ENCODE measurements at regions not wholly inside any gene's neighbourhood (a gene's known extent, or its start where the extent isn't known, plus 50 kb on each side); places are given as distances from the start of the nearest gene placed in this dataset.

- Histone ChIP-seq H3K4me3 (ENCODE audit: low read length) (no peak overlapping the region), H3K4me1 (ENCODE audit: control insufficient read depth, insufficient read depth, low read length) (no peaks in the 10 kb centered on the region), H3K36me3 (ENCODE audit: control insufficient read depth, insufficient read depth, low read length) (no peaks in the 10 kb centered on the region), H3K9ac (ENCODE audit: low read length) (no peak overlapping the region), H3K27ac (ENCODE audit: low read depth, low read length) (no peak overlapping the region), H3K27me3 (ENCODE audit: control insufficient read depth, insufficient read depth, low read length) (no peaks in the 10 kb centered on the region)
These were observed 83.8 kb upstream of the PMFBP1 start for GRCh38 chr16:72255786-72256185.

GRCh38 chr16:72247821-72248253 lies 75.9 kb upstream of the PMFBP1 start:
- H3K4me3 ChIP-seq (ENCODE audit: low read length): no peak overlapping the region
- H3K27ac ChIP-seq (ENCODE audit: low read depth, low read length): no peak overlapping the region
- no peaks in the 10 kb centered on the region for H3K27me3 ChIP-seq (ENCODE audit: control insufficient read depth, insufficient read depth, low read length)
- H3K4me1 ChIP-seq (ENCODE audit: control insufficient read depth, insufficient read depth, low read length): no peaks in the 10 kb centered on the region
- no peaks in the 10 kb centered on the region for H3K36me3 ChIP-seq (ENCODE audit: control insufficient read depth, insufficient read depth, low read length)
- no peak overlapping the region for H3K9ac ChIP-seq (ENCODE audit: low read length)

- Histone ChIP-seq H3K27me3 (ENCODE audit: control insufficient read depth, insufficient read depth, low read length) (no peaks in the 10 kb centered on the region), H3K27ac (ENCODE audit: low read depth, low read length) (no peak overlapping the region), H3K4me1 (ENCODE audit: control insufficient read depth, insufficient read depth, low read length) (no peaks in the 10 kb centered on the region)
These were observed 74.5 kb upstream of the PMFBP1 start for GRCh38 chr16:72246423-72246822.

GRCh38 chr16:72244853-72245252 lies 72.9 kb upstream of the PMFBP1 start:
- Histone ChIP-seq H3K27ac (ENCODE audit: low read depth, low read length) (no peak overlapping the region), H3K36me3 (ENCODE audit: control insufficient read depth, insufficient read depth, low read length) (no peaks in the 10 kb centered on the region), H3K27me3 (ENCODE audit: control insufficient read depth, insufficient read depth, low read length) (no peaks in the 10 kb centered on the region), H3K4me1 (ENCODE audit: control insufficient read depth, insufficient read depth, low read length) (no peaks in the 10 kb centered on the region), H3K4me3 (ENCODE audit: low read length) (no peak overlapping the region), H3K9ac (ENCODE audit: low read length) (no peak overlapping the region)

More at GRCh38 chr16:72246423-72246822, 74.5 kb upstream of the PMFBP1 start:
- no peak overlapping the region for H3K9ac ChIP-seq (ENCODE audit: low read length)
- no peaks in the 10 kb centered on the region for H3K36me3 ChIP-seq (ENCODE audit: control insufficient read depth, insufficient read depth, low read length)
- H3K4me3 ChIP-seq (ENCODE audit: low read length): no peak overlapping the region

- H3K27me3 ChIP-seq (ENCODE audit: control insufficient read depth, insufficient read depth, low read length): no peaks in the 10 kb centered on the region
- H3K36me3 ChIP-seq (ENCODE audit: control insufficient read depth, insufficient read depth, low read length): no peaks in the 10 kb centered on the region
- H3K4me3 ChIP-seq (ENCODE audit: low read length): no peak overlapping the region
- no peak overlapping the region for H3K27ac ChIP-seq (ENCODE audit: low read depth, low read length)
- H3K4me1 ChIP-seq (ENCODE audit: control insufficient read depth, insufficient read depth, low read length): no peaks in the 10 kb centered on the region
- no peak overlapping the region for H3K9ac ChIP-seq (ENCODE audit: low read length)
These were observed 71.7 kb upstream of the PMFBP1 start for GRCh38 chr16:72243621-72244020.

- no peak overlapping the region for H3K4me3 ChIP-seq (ENCODE audit: low read length)
- no peaks in the 10 kb centered on the region for H3K36me3 ChIP-seq (ENCODE audit: control insufficient read depth, insufficient read depth, low read length)
- no peaks in the 10 kb centered on the region for H3K4me1 ChIP-seq (ENCODE audit: control insufficient read depth, insufficient read depth, low read length)
- no peak overlapping the region for H3K9ac ChIP-seq (ENCODE audit: low read length)
- H3K27ac ChIP-seq (ENCODE audit: low read depth, low read length): no peak overlapping the region
- H3K27me3 ChIP-seq (ENCODE audit: control insufficient read depth, insufficient read depth, low read length): no peaks in the 10 kb centered on the region
These were observed 70.8 kb upstream of the PMFBP1 start for GRCh38 chr16:72242757-72243156.

- Histone ChIP-seq H3K9ac (ENCODE audit: low read length) (no peak overlapping the region), H3K27me3 (ENCODE audit: control insufficient read depth, insufficient read depth, low read length) (no peaks in the 10 kb centered on the region), H3K36me3 (ENCODE audit: control insufficient read depth, insufficient read depth, low read length) (no peaks in the 10 kb centered on the region), H3K4me1 (ENCODE audit: control insufficient read depth, insufficient read depth, low read length) (no peaks in the 10 kb centered on the region), H3K27ac (ENCODE audit: low read depth, low read length) (no peak overlapping the region), H3K4me3 (ENCODE audit: low read length) (no peak overlapping the region)
These were observed 70.0 kb upstream of the PMFBP1 start for GRCh38 chr16:72241930-72242329.

GRCh38 chr16:72241008-72241407 lies 69.1 kb upstream of the PMFBP1 start:
- H3K4me1 ChIP-seq (ENCODE audit: control insufficient read depth, insufficient read depth, low read length): no peaks in the 10 kb centered on the region
- H3K27ac ChIP-seq (ENCODE audit: low read depth, low read length): no peak overlapping the region
- H3K4me3 ChIP-seq (ENCODE audit: low read length): no peak overlapping the region
- H3K36me3 ChIP-seq (ENCODE audit: control insufficient read depth, insufficient read depth, low read length): no peaks in the 10 kb centered on the region
- H3K27me3 ChIP-seq (ENCODE audit: control insufficient read depth, insufficient read depth, low read length): no peaks in the 10 kb centered on the region
- no peak overlapping the region for H3K9ac ChIP-seq (ENCODE audit: low read length)

- H3K27ac ChIP-seq (ENCODE audit: low read depth, low read length): no peak overlapping the region
- no peaks in the 10 kb centered on the region for H3K4me1 ChIP-seq (ENCODE audit: control insufficient read depth, insufficient read depth, low read length)
- no peak overlapping the region for H3K4me3 ChIP-seq (ENCODE audit: low read length)
- no peaks in the 10 kb centered on the region for H3K27me3 ChIP-seq (ENCODE audit: control insufficient read depth, insufficient read depth, low read length)
- no peaks in the 10 kb centered on the region for H3K36me3 ChIP-seq (ENCODE audit: control insufficient read depth, insufficient read depth, low read length)
- H3K9ac ChIP-seq (ENCODE audit: low read length): no peak overlapping the region
These were observed 68.5 kb upstream of the PMFBP1 start for GRCh38 chr16:72240466-72240865.

- Histone ChIP-seq H3K36me3 (ENCODE audit: control insufficient read depth, insufficient read depth, low read length) (no peaks in the 10 kb centered on the region), H3K4me1 (ENCODE audit: control insufficient read depth, insufficient read depth, low read length) (no peaks in the 10 kb centered on the region), H3K27ac (ENCODE audit: low read depth, low read length) (no peak overlapping the region), H3K4me3 (ENCODE audit: low read length) (no peak overlapping the region), H3K27me3 (ENCODE audit: control insufficient read depth, insufficient read depth, low read length) (no peaks in the 10 kb centered on the region), H3K9ac (ENCODE audit: low read length) (no peak overlapping the region)
These were observed 64.9 kb upstream of the PMFBP1 start for GRCh38 chr16:72236866-72237265.

GRCh38 chr16:72234387-72234786 lies 62.4 kb upstream of the PMFBP1 start:
- no peaks in the 10 kb centered on the region for H3K36me3 ChIP-seq (ENCODE audit: control insufficient read depth, insufficient read depth, low read length)
- no peaks in the 10 kb centered on the region for H3K4me1 ChIP-seq (ENCODE audit: control insufficient read depth, insufficient read depth, low read length)
- no peaks in the 10 kb centered on the region for H3K27me3 ChIP-seq (ENCODE audit: control insufficient read depth, insufficient read depth, low read length)
- H3K27ac ChIP-seq (ENCODE audit: low read depth, low read length): no peak overlapping the region
- no peak overlapping the region for H3K9ac ChIP-seq (ENCODE audit: low read length)
- no peak overlapping the region for H3K4me3 ChIP-seq (ENCODE audit: low read length)

GRCh38 chr16:72228014-72228413 lies 56.1 kb upstream of the PMFBP1 start:
- Histone ChIP-seq H3K27ac (ENCODE audit: low read depth, low read length) (no peak overlapping the region), H3K36me3 (ENCODE audit: control insufficient read depth, insufficient read depth, low read length) (no peaks in the 10 kb centered on the region), H3K4me3 (ENCODE audit: low read length) (no peak overlapping the region), H3K9ac (ENCODE audit: low read length) (no peak overlapping the region), H3K4me1 (ENCODE audit: control insufficient read depth, insufficient read depth, low read length) (no peaks in the 10 kb centered on the region), H3K27me3 (ENCODE audit: control insufficient read depth, insufficient read depth, low read length) (no peaks in the 10 kb centered on the region)

- Histone ChIP-seq H3K36me3 (ENCODE audit: control insufficient read depth, insufficient read depth, low read length) (no peaks in the 10 kb centered on the region), H3K27me3 (ENCODE audit: control insufficient read depth, insufficient read depth, low read length) (no peaks in the 10 kb centered on the region), H3K27ac (ENCODE audit: low read depth, low read length) (no peak overlapping the region), H3K4me3 (ENCODE audit: low read length) (no peak overlapping the region), H3K9ac (ENCODE audit: low read length) (no peak overlapping the region), H3K4me1 (ENCODE audit: control insufficient read depth, insufficient read depth, low read length) (no peaks in the 10 kb centered on the region)
These were observed 54.2 kb upstream of the PMFBP1 start for GRCh38 chr16:72226136-72226535.
